ENCODE measurements at regions not wholly inside any gene's neighbourhood (a gene's known extent, or its start where the extent isn't known, plus 50 kb on each side); places are given as distances from the start of the nearest gene placed in this dataset.
"Not testable (repeated sequence)": the region's sequence is repeated elsewhere in the genome, so short reads cannot be mapped to it uniquely, and the experiment has no call there.

DNA sequence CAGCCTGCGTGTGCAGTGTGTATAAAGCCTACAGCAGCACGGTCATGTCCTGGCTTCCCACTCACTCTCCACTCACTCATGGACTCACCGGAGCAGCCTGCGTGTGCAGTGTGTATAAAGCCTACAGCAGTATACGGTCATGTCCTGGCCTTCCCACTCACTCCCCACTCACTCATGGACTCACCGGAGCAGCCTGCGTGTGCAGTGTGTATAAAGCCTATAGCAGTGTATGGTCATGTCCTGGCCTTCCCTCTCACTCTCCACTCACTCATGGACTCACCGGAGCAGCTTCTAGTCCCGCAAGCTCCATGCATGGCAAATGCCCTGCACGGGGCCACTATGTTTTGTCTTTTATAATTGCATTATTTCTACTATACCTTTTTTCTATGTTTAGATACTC, 149.8 kb downstream of the DLL1 start:
- TF ChIP-seq, protein P1, sequence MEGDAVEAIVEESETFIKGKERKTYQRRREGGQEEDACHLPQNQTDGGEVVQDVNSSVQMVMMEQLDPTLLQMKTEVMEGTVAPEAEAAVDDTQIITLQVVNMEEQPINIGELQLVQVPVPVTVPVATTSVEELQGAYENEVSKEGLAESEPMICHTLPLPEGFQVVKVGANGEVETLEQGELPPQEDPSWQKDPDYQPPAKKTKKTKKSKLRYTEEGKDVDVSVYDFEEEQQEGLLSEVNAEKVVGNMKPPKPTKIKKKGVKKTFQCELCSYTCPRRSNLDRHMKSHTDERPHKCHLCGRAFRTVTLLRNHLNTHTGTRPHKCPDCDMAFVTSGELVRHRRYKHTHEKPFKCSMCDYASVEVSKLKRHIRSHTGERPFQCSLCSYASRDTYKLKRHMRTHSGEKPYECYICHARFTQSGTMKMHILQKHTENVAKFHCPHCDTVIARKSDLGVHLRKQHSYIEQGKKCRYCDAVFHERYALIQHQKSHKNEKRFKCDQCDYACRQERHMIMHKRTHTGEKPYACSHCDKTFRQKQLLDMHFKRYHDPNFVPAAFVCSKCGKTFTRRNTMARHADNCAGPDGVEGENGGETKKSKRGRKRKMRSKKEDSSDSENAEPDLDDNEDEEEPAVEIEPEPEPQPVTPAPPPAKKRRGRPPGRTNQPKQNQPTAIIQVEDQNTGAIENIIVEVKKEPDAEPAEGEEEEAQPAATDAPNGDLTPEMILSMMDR (conservative IDR thresholded peaks at IDR 0.05; ENCODE audit: low read depth, low read length): not testable (repeated sequence)
- not testable (repeated sequence) for TF ChIP-seq EZH2 (IDR thresholded peaks at IDR 0.05; ENCODE audit: borderline replicate concordance, low read depth, low read length, poor library complexity, severe bottlenecking)
